IMR-90 (cell line): ENCODE measurements at regions not wholly inside any gene's neighbourhood (a gene's known extent, or its start where the extent isn't known, plus 50 kb on each side); places are given as distances from the start of the nearest gene placed in this dataset.

Source experiments
- ATAC-seq: fragments of 200-7000 bp; cut with Tn5 transposase; 2 replicates; pipeline ENCODE4 v1.9.1; 2020; ENCODE audit warnings: low read depth, mild to moderate bottlenecking, moderate library complexity
- BruUV-seq: library from RNA; stranded (reverse); fragments of 400-500 nt; replicated peaks from 2 replicates; lab custom pipeline; 2021; lab: Mats Ljungman, UMichigan
- CTCF ChIA-PET: fragments of 300-600 bp; formaldehyde crosslinking; extraction: SDS; loops from one replicate; lab custom pipeline; 2021; ENCODE audit warnings: antibody characterized with exemption; lab: Yijun Ruan, JAX
- POLR2A ChIA-PET: fragments of 300-600 bp; sonication (Branson Sonifier 250); formaldehyde crosslinking; loops from one replicate; lab custom pipeline; 2022; ENCODE audit warnings: antibody characterized with exemption; ENCODE audit not compliant: unreplicated experiment; lab: Charles Lee
- DNase-seq: peaks from one replicate; pipeline ENCODE4 v3.0.0; 2013
- H2AFZ ChIP-seq: replicated peaks from 2 replicates; pipeline ENCODE3; 2013; ENCODE audit warnings: low read length, mild to moderate bottlenecking; ENCODE audit not compliant: poor library complexity
- H2AK5ac ChIP-seq: 2 replicates; pipeline ENCODE4 v1.6.1; 2013; ENCODE audit warnings: low read depth, low read length, inconsistent platforms
- H2AK9ac ChIP-seq: replicated peaks from 2 replicates; pipeline ENCODE3; 2013; ENCODE audit warnings: mild to moderate bottlenecking, low read depth, low read length, moderate library complexity; ENCODE audit not compliant: poor library complexity
- H2BK120ac ChIP-seq: 2 replicates; pipeline ENCODE4 v1.6.1; 2013; ENCODE audit warnings: low read depth, low read length, inconsistent platforms
- H2BK15ac ChIP-seq: 3 replicates; pipeline ENCODE4 v1.6.1; 2013; ENCODE audit warnings: low read depth, low read length, inconsistent platforms
- H2BK20ac ChIP-seq: 2 replicates; pipeline ENCODE4 v1.6.1; 2013; ENCODE audit warnings: low read depth, mild to moderate bottlenecking, inconsistent platforms, low read length, moderate library complexity
- H2BK5ac ChIP-seq: 2 replicates; pipeline ENCODE4 v1.6.1; 2013; ENCODE audit warnings: mild to moderate bottlenecking, low read depth, low read length, inconsistent platforms; ENCODE audit not compliant: poor library complexity, severe bottlenecking
- H3K14ac ChIP-seq: replicated peaks from 2 replicates; pipeline ENCODE4 v1.6.1; 2013; ENCODE audit warnings: low read depth, low read length, inconsistent platforms
- H3K18ac ChIP-seq: 2 replicates; pipeline ENCODE4 v1.6.1; 2013; ENCODE audit warnings: low read depth, low read length, control low read depth
- H3K23ac ChIP-seq: 2 replicates; pipeline ENCODE4 v1.6.1; 2013; ENCODE audit warnings: low read depth, low read length, inconsistent platforms
- H3K27ac ChIP-seq: 2 replicates; pipeline ENCODE4 v1.5.1; 2013; ENCODE audit warnings: mild to moderate bottlenecking, control low read depth, low read length; ENCODE audit not compliant: insufficient read depth
- H3K27me3 ChIP-seq: 2 replicates; pipeline ENCODE4 v1.6.1; 2013; ENCODE audit warnings: low read length; ENCODE audit not compliant: control insufficient read depth, insufficient read depth
- H3K36me3 ChIP-seq: 2 replicates; pipeline ENCODE4 v1.6.1; 2013; ENCODE audit warnings: low read length, mixed read lengths; ENCODE audit not compliant: control insufficient read depth, insufficient read depth
- H3K4ac ChIP-seq: 2 replicates; pipeline ENCODE4 v1.6.1; 2013; ENCODE audit warnings: low read depth, low read length, inconsistent platforms
- H3K4me1 ChIP-seq: 2 replicates; pipeline ENCODE4 v1.6.1; 2013; ENCODE audit warnings: low read length, mixed read lengths; ENCODE audit not compliant: control insufficient read depth, insufficient read depth
- H3K4me2 ChIP-seq: 2 replicates; pipeline ENCODE4 v1.6.1; 2013; ENCODE audit warnings: low read depth, mild to moderate bottlenecking, control low read depth, low read length, moderate library complexity
- H3K4me3 ChIP-seq: 2 replicates; pipeline ENCODE4 v1.5.1; 2013; ENCODE audit warnings: low read depth, mild to moderate bottlenecking, control low read depth, low read length, moderate library complexity; ENCODE audit not compliant: insufficient read depth
- H3K56ac ChIP-seq: 2 replicates; pipeline ENCODE4 v1.6.1; 2013; ENCODE audit warnings: low read length, inconsistent platforms; ENCODE audit not compliant: insufficient read depth; ENCODE audit errors: extremely low read depth
- H3K79me1 ChIP-seq, 2 experiments: 2 replicates each; pipeline ENCODE4 v1.6.1; 2013; ENCODE audit warnings: low read length in 2 of 2, inconsistent platforms in 1 of 2, low read depth in 1 of 2
- H3K9ac ChIP-seq: 2 replicates; pipeline ENCODE4 v1.6.1; 2013; ENCODE audit warnings: low read depth, low read length, control low read depth
- H3K9me1 ChIP-seq: 2 replicates; pipeline ENCODE4 v1.6.1; 2013; ENCODE audit warnings: low read length, inconsistent platforms; ENCODE audit not compliant: insufficient read depth
- H3K9me3 ChIP-seq: 2 replicates; pipeline ENCODE4 v1.6.1; 2013; ENCODE audit warnings: low read length; ENCODE audit not compliant: control insufficient read depth, insufficient read depth
- H4K20me1 ChIP-seq: 2 replicates; pipeline ENCODE4 v1.6.1; 2013; ENCODE audit warnings: low read length, inconsistent platforms; ENCODE audit not compliant: insufficient read depth
- H4K5ac ChIP-seq: 2 replicates; pipeline ENCODE4 v1.6.1; 2013; ENCODE audit warnings: mild to moderate bottlenecking, low read depth, low read length, control low read depth
- H4K8ac ChIP-seq, 2 experiments: 2 replicates each; pipeline ENCODE4 v1.6.1; 2013; ENCODE audit warnings: low read depth in 2 of 2, low read length in 2 of 2, control low read depth in 1 of 2, inconsistent platforms in 1 of 2
- H4K91ac ChIP-seq: 2 replicates; pipeline ENCODE4 v1.6.1; 2013; ENCODE audit warnings: low read depth, low read length, inconsistent platforms; ENCODE audit not compliant: insufficient read depth
- BHLHE40 ChIP-seq: fragments of 150-350 bp; IDR thresholded peaks from 2 replicates; pipeline ENCODE4 v1.6.1; 2016; ENCODE audit warnings: mild to moderate bottlenecking, low read depth, low read length
- CEBPB ChIP-seq: IDR thresholded peaks from 2 replicates; pipeline ENCODE4 v1.6.1; 2012; ENCODE audit warnings: low read depth, low read length, improper control_type of control experiment
- CHD1 ChIP-seq: IDR thresholded peaks from 2 replicates; pipeline ENCODE4 v1.6.1; 2012; ENCODE audit warnings: low read depth, low read length, improper control_type of control experiment
- CTCF ChIP-seq: conservative IDR thresholded peaks from 2 replicates; pipeline ENCODE4 v1.5.1; 2012; ENCODE audit warnings: mild to moderate bottlenecking, low read depth, low read length, improper control_type of control experiment
- ELK1 ChIP-seq: fragments of 150-350 bp; IDR thresholded peaks from 2 replicates; pipeline ENCODE4 v1.6.1; 2016; ENCODE audit warnings: low read depth, mild to moderate bottlenecking, low read length, moderate library complexity, borderline replicate concordance
- FOS ChIP-seq: fragments of 150-350 bp; IDR thresholded peaks from 2 replicates; pipeline ENCODE4 v1.6.1; 2016; ENCODE audit warnings: low read depth, low read length
- MAFK ChIP-seq: IDR thresholded peaks from 2 replicates; pipeline ENCODE4 v1.6.1; 2012; ENCODE audit warnings: low read depth, low read length, improper control_type of control experiment
- MAZ ChIP-seq: IDR thresholded peaks from 2 replicates; pipeline ENCODE4 v1.6.1; 2012; ENCODE audit warnings: low read depth, mild to moderate bottlenecking, low read length, improper control_type of control experiment, moderate library complexity, borderline replicate concordance
- MXI1 ChIP-seq: IDR thresholded peaks from 2 replicates; pipeline ENCODE4 v1.6.1; 2012; ENCODE audit warnings: low read depth, mild to moderate bottlenecking, low read length, moderate library complexity, borderline replicate concordance
- NFE2L2 ChIP-seq: fragments of 150-350 bp; IDR thresholded peaks from 2 replicates; pipeline ENCODE4 v1.6.1; 2016; ENCODE audit warnings: low read depth, mild to moderate bottlenecking, low read length
- POLR2A ChIP-seq: IDR thresholded peaks from 2 replicates; pipeline ENCODE4 v1.6.1; 2012; ENCODE audit warnings: mild to moderate bottlenecking, low read depth, low read length
- RAD21 ChIP-seq: IDR thresholded peaks from 2 replicates; pipeline ENCODE4 v1.6.1; 2012; ENCODE audit warnings: low read length, improper control_type of control experiment
- RCOR1 ChIP-seq: IDR thresholded peaks from 2 replicates; pipeline ENCODE4 v1.6.1; 2012; ENCODE audit warnings: mild to moderate bottlenecking, low read length, improper control_type of control experiment; ENCODE audit not compliant: insufficient replicate concordance
- RFX5 ChIP-seq: IDR thresholded peaks from 2 replicates; pipeline ENCODE4 v1.8.0; 2012; ENCODE audit warnings: low read depth, mild to moderate bottlenecking, low read length, moderate library complexity
- SMC3 ChIP-seq: fragments of 150-350 bp; IDR thresholded peaks from 2 replicates; pipeline ENCODE4 v1.6.1; 2016; ENCODE audit warnings: low read depth, mild to moderate bottlenecking, antibody characterized with exemption, low read length, moderate library complexity
- WGBS, 2 experiments: methylation state at CpG; one replicate each; pipeline versions ENCODE4 v1.1.5 to v1.1.7; 2013; ENCODE audit warnings: missing lambda C conversion rate in 2 of 2; ENCODE audit not compliant: insufficient read length in 1 of 2; ENCODE audit errors: extremely low coverage in 2 of 2; 5-methylcytosine and 5-hydroxymethylcytosine counted together
- dilution Hi-C: fragments of 300-500 bp; cut with HindIII; formaldehyde crosslinking; loops from one replicate; pipeline ENCODE4 v1.14.3; 2018; ENCODE audit warnings: low sequenced_read_pairs; ENCODE audit not compliant: unreplicated experiment
- in situ Hi-C: fragments of 300-500 bp; cut with MboI; formaldehyde crosslinking; loops from 3 replicates; pipeline ENCODE4 v1.14.3; 2019; ENCODE audit warnings: low sequenced_read_pairs, inconsistent platforms, mixed read lengths
- intact Hi-C: fragments of 100-400 bp; cut with micrococcal nuclease; formaldehyde crosslinking; loops from 2 replicates; pipeline ENCODE4 v1.10.0; 2022
- TF ChIP-seq, protein P1 (sequence below): fragments of 150-350 bp; IDR thresholded peaks from 2 replicates; pipeline ENCODE4 v1.6.1; 2017; ENCODE audit warnings: mild to moderate bottlenecking, antibody characterized with exemption, low read length, low read depth

DNA sequence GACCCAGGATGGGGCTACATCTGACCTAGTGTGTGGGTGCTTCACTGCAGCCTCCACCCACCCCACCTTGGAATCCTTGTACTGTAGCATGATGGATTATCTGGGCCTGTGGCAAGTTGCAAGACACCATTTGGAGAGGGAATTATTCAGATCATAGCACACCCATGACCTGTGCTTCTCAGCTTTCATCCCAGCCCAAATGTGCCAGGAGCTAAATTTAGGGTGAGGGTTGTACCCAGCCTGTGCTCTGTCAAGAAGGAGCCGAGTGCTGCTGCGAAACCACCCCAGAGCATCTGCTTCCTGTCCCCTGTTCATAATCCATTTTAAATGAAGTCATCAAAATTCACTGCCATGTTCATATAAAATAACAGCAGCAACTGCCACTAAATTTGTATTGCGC, 394.5 kb downstream of the SHANK2 start:
- no peak overlapping the region for H3K4ac ChIP-seq
- peaks cover 2% of the 10 kb centered on the region; the same call in 1 of the 2 replicates for H3K9me3 ChIP-seq
- H4K20me1 ChIP-seq = no peaks in the 10 kb centered on the region; the same call in 1 of the 2 replicates
- H2AK5ac ChIP-seq = no peak overlapping the region
- no peak overlapping the region for H3K27ac ChIP-seq
- no peak overlapping the region for H2BK120ac ChIP-seq
- intact Hi-C loops (no loop called here), in situ Hi-C loops (no loop called here), dilution Hi-C loops (no loop called here)
- H3K27me3 ChIP-seq = no peaks in the 10 kb centered on the region; the same call in 1 of the 2 replicates
- H3K9me1 ChIP-seq = no peaks in the 10 kb centered on the region
- H4K8ac ChIP-seq = no peak overlapping the region
- DNase-seq (no peak), ATAC-seq (no peak)
- BruUV-seq = no TSS peak
- H3K36me3 ChIP-seq = no peaks in the 10 kb centered on the region; the same call in 1 of the 2 replicates
- H3K56ac ChIP-seq = no peak overlapping the region
- POLR2A ChIA-PET = no interaction called here
- no peak overlapping the region for H2AFZ ChIP-seq
- H2AK9ac ChIP-seq = no peak overlapping the region
- no peak overlapping the region for H3K4me2 ChIP-seq
- no peak overlapping the region for H4K91ac ChIP-seq
- H3K23ac ChIP-seq = no peak overlapping the region
- H4K5ac ChIP-seq = no peak overlapping the region
- H2BK20ac ChIP-seq = no peak overlapping the region
- 100% methylated on average over 1 of the region's 3 CpGs; no CpG with 5 or more reads in 1 of the 2 experiments for WGBS, 2 experiments
- no peaks in the 10 kb centered on the region for H3K79me1 ChIP-seq
- TF ChIP-seq SMC3 = no peak
- TF ChIP-seq MAFK = no peak
- no peak for TF ChIP-seq RCOR1
- TF ChIP-seq FOS = no peak
- no peak for TF ChIP-seq CEBPB
- no peak for TF ChIP-seq MAZ
- TF ChIP-seq RAD21 = no peak
- no peak for TF ChIP-seq BHLHE40
- no peak for TF ChIP-seq ELK1
- TF ChIP-seq NFE2L2 = no peak
- no peak for TF ChIP-seq MXI1
- no peak for TF ChIP-seq CHD1
- no peak for TF ChIP-seq CTCF
- no peak for TF ChIP-seq POLR2A
- TF ChIP-seq, protein P1, sequence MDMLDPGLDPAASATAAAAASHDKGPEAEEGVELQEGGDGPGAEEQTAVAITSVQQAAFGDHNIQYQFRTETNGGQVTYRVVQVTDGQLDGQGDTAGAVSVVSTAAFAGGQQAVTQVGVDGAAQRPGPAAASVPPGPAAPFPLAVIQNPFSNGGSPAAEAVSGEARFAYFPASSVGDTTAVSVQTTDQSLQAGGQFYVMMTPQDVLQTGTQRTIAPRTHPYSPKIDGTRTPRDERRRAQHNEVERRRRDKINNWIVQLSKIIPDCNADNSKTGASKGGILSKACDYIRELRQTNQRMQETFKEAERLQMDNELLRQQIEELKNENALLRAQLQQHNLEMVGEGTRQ = no peak
- TF ChIP-seq RFX5 = no peak
- CTCF ChIA-PET = no interaction called here
- H3K18ac ChIP-seq = no peak overlapping the region
- H3K4me3 ChIP-seq = no peak overlapping the region
- no peaks in the 10 kb centered on the region for H3K4me1 ChIP-seq
- H2BK15ac ChIP-seq = no peak overlapping the region
- H2BK5ac ChIP-seq = no peak overlapping the region
- no peak overlapping the region for H3K9ac ChIP-seq
- H3K14ac ChIP-seq = no peak overlapping the region
